ENCODE measurements at regions not wholly inside any gene's neighbourhood (a gene's known extent, or its start where the extent isn't known, plus 50 kb on each side); places are given as distances from the start of the nearest gene placed in this dataset.

- DNase-seq (ENCODE audit: low spot score) = no peak
Measured at GRCh38 chr5:165196961-165197360, 1691.5 kb downstream of the MAT2B start.

- DNase-seq (ENCODE audit: low spot score) = no peak
Measured at GRCh38 chr5:165201369-165201768, 1696.0 kb downstream of the MAT2B start.

- no peak for DNase-seq (ENCODE audit: low spot score)
Measured at GRCh38 chr5:165201771-165202518, 1696.5 kb downstream of the MAT2B start.

GRCh38 chr5:165202519-165202910 lies 1697.1 kb downstream of the MAT2B start:
- DNase-seq (ENCODE audit: low spot score) = no peak

- DNase-seq (ENCODE audit: low spot score) = peak; percentile 36
Measured at GRCh38 chr5:165209101-165209727, 1703.8 kb downstream of the MAT2B start.

- no peak for DNase-seq (ENCODE audit: low spot score)
Measured at GRCh38 chr5:165224366-165225045, 1719.1 kb downstream of the MAT2B start.

GRCh38 chr5:165227515-165227914 lies 1722.1 kb downstream of the MAT2B start:
- DNase-seq (ENCODE audit: low spot score) = no peak

GRCh38 chr5:165228184-165228583 lies 1722.8 kb downstream of the MAT2B start:
- no peak for DNase-seq (ENCODE audit: low spot score)

- DNase-seq (ENCODE audit: low spot score) = no peak
Measured at GRCh38 chr5:165231821-165232508, 1726.5 kb downstream of the MAT2B start.

- DNase-seq (ENCODE audit: low spot score) = no peak
Measured at GRCh38 chr5:165232509-165233028, 1727.2 kb downstream of the MAT2B start.

GRCh38 chr5:165241811-165242210 lies 1736.4 kb downstream of the MAT2B start:
- no peak for DNase-seq (ENCODE audit: low spot score)

GRCh38 chr5:165242646-165243045 lies 1737.2 kb downstream of the MAT2B start:
- no peak for DNase-seq (ENCODE audit: low spot score)

GRCh38 chr5:165244407-165244806 lies 1739.0 kb downstream of the MAT2B start:
- no peak for DNase-seq (ENCODE audit: low spot score)

- DNase-seq (ENCODE audit: low spot score) = no peak
Measured at GRCh38 chr5:165258197-165258771, 1752.9 kb downstream of the MAT2B start.

GRCh38 chr5:165260426-165260825 lies 1755.0 kb downstream of the MAT2B start:
- DNase-seq (ENCODE audit: low spot score) = no peak

- DNase-seq (ENCODE audit: low spot score) = no peak
Measured at GRCh38 chr5:165263536-165263935, 1758.1 kb downstream of the MAT2B start.

- DNase-seq (ENCODE audit: low spot score) = no peak
Measured at GRCh38 chr5:165266939-165267338, 1761.5 kb downstream of the MAT2B start.

- no peak for DNase-seq (ENCODE audit: low spot score)
Measured at GRCh38 chr5:165272436-165272835, 1767.0 kb downstream of the MAT2B start.

GRCh38 chr5:165277661-165278060 lies 1772.2 kb downstream of the MAT2B start:
- no peak for DNase-seq (ENCODE audit: low spot score)

GRCh38 chr5:165282491-165282890 lies 1777.1 kb downstream of the MAT2B start:
- DNase-seq (ENCODE audit: low spot score) = no peak

GRCh38 chr5:165286692-165287091 lies 1781.3 kb downstream of the MAT2B start:
- DNase-seq (ENCODE audit: low spot score) = no peak

GRCh38 chr5:165290535-165290934 lies 1785.1 kb downstream of the MAT2B start:
- DNase-seq (ENCODE audit: low spot score) = no peak
